ENCODE measurements at regions not wholly inside any gene's neighbourhood (a gene's known extent, or its start where the extent isn't known, plus 50 kb on each side); places are given as distances from the start of the nearest gene placed in this dataset.
A peak's percentile ranks its signal among the peaks of the same experiment; 100 is the strongest.

DNA sequence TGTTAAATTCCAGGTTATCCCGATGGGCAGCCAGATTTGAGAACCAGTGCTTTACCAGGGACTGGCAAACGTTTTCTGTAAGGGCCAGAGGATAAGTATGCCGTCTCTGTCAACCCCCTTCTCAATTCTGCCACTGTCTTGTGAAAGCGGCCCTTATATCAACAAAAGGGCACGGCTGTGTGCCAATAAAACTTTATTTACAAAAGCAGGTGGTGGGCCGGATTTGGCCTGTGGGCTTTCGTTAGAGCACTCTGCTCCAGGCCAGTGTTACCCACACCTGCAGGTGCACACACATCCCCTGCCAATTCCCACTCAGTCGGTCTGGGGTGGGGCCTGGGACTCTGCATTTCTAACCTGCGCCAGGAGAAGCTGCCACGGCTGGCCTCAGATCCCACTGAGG lies 111.2 kb downstream of the RFLNA start:
- DNase-seq, result no peak
- Histone ChIP-seq H3K9me3 (ENCODE audit: low read length) (no peaks in the 10 kb centered on the region), H3K27ac (ENCODE audit: low read depth, low read length) (no peak overlapping the region), H3K4me3 (ENCODE audit: low read length) (no peak overlapping the region), H3K27me3 (ENCODE audit: insufficient read depth, low read length, poor library complexity, severe bottlenecking) (no peaks in the 10 kb centered on the region), H3K4me1 (ENCODE audit: insufficient read depth, low read length) (no peaks in the 10 kb centered on the region), H3K36me3 (ENCODE audit: insufficient read depth, low read length) (no peaks in the 10 kb centered on the region)
- ChIA-PET CTCF (no interaction called here), POLR2A (no interaction called here)
- Mint-ChIP-seq H3K9me3 (no peaks in the 10 kb centered on the region), H3K4me1 (peaks cover 8 to 20% (median 10%) of the 10 kb centered on the region in 3 donors), H3K36me3 (peaks cover 0 to 65% (median 5%) of the 10 kb centered on the region in 3 donors), H3K27me3 (no peaks in the 10 kb centered on the region), H3K27ac (peak overlapping the region in 1 of 8 donors; percentile 27), H3K4me3 (no peak overlapping the region)

DNA sequence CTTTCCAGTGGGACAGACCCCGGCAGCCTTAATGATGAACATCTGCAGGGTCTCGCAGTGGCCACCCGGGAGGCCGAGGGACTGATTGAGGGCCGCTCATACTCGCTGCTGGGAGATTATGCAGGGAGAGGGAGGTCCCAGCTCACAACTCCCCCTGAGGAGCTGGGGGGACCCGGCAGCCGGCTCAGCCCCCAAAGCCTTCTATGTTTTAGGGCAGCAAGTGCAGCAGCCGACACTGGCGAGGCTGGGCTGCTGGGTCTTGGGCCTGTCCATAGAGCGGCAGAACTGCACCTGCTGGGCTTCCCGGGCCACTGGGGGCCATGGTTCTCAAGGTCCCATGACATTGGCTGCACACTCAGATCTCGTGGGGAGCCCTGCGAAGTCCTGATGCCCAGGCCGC lies 110.7 kb downstream of the RFLNA start:
- H3K4me1 Mint-ChIP-seq, result peaks cover 8 to 18% (median 8%) of the 10 kb centered on the region in 3 donors
- Histone ChIP-seq H3K27me3 (ENCODE audit: insufficient read depth, low read length, poor library complexity, severe bottlenecking) (no peaks in the 10 kb centered on the region), H3K4me1 (ENCODE audit: insufficient read depth, low read length) (no peaks in the 10 kb centered on the region), H3K4me3 (ENCODE audit: low read length) (no peak overlapping the region), H3K36me3 (ENCODE audit: insufficient read depth, low read length) (no peaks in the 10 kb centered on the region), H3K27ac (ENCODE audit: low read depth, low read length) (no peak overlapping the region), H3K9me3 (ENCODE audit: low read length) (no peaks in the 10 kb centered on the region)
- H3K36me3 Mint-ChIP-seq, result peaks cover 0 to 67% (median 4%) of the 10 kb centered on the region in 3 donors
- H3K9me3 Mint-ChIP-seq, result no peaks in the 10 kb centered on the region
- no peak overlapping the region for H3K27ac Mint-ChIP-seq
- H3K4me3 Mint-ChIP-seq, result no peak overlapping the region
- DNase-seq, result no peak
- ChIA-PET POLR2A (no interaction called here), CTCF (no interaction called here)
- no peaks in the 10 kb centered on the region for H3K27me3 Mint-ChIP-seq

DNA sequence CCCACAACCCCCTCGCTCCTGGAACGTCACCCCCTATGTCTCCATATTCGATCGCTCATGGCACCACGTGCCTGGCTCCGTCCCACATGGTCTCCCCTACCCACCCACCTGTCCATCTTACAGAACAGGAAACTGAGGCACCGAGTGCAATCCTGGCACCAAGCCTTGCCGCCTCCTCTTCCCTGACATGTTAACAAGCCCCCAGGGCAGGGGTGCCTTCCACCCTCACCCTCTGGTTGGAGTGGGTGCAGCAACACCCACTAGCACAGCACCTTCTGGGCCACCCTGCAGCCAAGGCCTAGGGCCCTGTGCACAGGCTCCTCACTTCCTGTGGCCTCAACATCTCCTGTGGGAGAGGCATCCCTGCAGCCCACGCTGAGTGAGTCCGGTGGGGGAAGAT lies 110.3 kb downstream of the RFLNA start:
- DNase-seq, result no peak
- Histone ChIP-seq H3K27ac (ENCODE audit: low read depth, low read length) (no peak overlapping the region), H3K9me3 (ENCODE audit: low read length) (no peaks in the 10 kb centered on the region), H3K4me3 (ENCODE audit: low read length) (no peak overlapping the region), H3K4me1 (ENCODE audit: insufficient read depth, low read length) (no peaks in the 10 kb centered on the region), H3K36me3 (ENCODE audit: insufficient read depth, low read length) (no peaks in the 10 kb centered on the region), H3K27me3 (ENCODE audit: insufficient read depth, low read length, poor library complexity, severe bottlenecking) (no peaks in the 10 kb centered on the region)
- no peaks in the 10 kb centered on the region for H3K27me3 Mint-ChIP-seq
- H3K9me3 Mint-ChIP-seq, result no peaks in the 10 kb centered on the region
- H3K4me3 Mint-ChIP-seq, result no peak overlapping the region
- peaks cover 0 to 67% (median 5%) of the 10 kb centered on the region in 3 donors for H3K36me3 Mint-ChIP-seq
- H3K4me1 Mint-ChIP-seq, result peaks cover 8 to 19% (median 9%) of the 10 kb centered on the region in 3 donors
- ChIA-PET CTCF (no interaction called here), POLR2A (no interaction called here)
- H3K27ac Mint-ChIP-seq, result no peak overlapping the region

DNA sequence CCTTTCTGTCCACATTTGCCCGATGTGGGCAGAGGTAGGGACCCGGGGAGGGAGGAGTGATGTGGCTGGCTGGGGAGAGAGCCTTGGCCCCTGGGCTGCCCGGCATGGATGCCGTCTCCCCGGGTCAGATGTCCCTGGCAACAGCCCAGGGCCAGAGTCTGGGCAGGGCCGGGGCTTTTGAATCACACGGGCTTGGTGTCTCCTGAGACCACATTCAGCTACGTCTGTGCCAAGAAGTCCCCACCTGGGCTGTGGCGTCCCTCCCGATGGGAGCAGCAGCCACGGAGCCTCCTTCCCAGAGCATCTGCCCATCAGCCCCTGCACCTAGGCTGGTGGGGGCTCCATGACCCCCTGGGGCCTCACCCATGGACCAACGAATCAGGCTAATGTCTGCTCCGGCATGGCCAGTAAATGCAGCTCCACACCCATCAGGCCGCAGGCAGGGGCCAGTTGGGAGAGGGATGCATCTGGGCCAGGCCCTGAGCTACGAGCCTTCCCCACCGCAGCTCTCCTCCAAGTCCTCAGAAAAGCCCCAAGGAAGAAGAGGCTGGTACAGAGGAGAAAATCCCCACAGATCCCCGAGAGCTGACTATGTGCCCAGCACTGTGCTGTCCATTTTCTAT lies 109.4 kb downstream of the RFLNA start:
- no peaks in the 10 kb centered on the region for H3K27me3 ChIP-seq (ENCODE audit: insufficient read depth, low read length, poor library complexity, severe bottlenecking)
- no peak overlapping the region for H3K27ac ChIP-seq (ENCODE audit: low read depth, low read length)
- Mint-ChIP-seq H3K36me3 (peaks cover 0 to 67% (median 8%) of the 10 kb centered on the region in 3 donors), H3K4me1 (peaks cover 8 to 25% (median 9%) of the 10 kb centered on the region in 3 donors), H3K27ac (peak overlapping the region in 1 of 8 donors; percentile 86), H3K4me3 (peak overlapping the region in 1 of 7 donors; percentile 18), H3K27me3 (no peaks in the 10 kb centered on the region), H3K9me3 (no peaks in the 10 kb centered on the region)
- ChIA-PET POLR2A (no interaction called here), CTCF (no interaction called here)
- H3K9me3 ChIP-seq (ENCODE audit: low read length), result no peaks in the 10 kb centered on the region
- DNase-seq, result no peak
- no peaks in the 10 kb centered on the region for H3K4me1 ChIP-seq (ENCODE audit: insufficient read depth, low read length)
- no peak overlapping the region for H3K4me3 ChIP-seq (ENCODE audit: low read length)
- H3K36me3 ChIP-seq (ENCODE audit: insufficient read depth, low read length), result peaks cover 3% of the 10 kb centered on the region

DNA sequence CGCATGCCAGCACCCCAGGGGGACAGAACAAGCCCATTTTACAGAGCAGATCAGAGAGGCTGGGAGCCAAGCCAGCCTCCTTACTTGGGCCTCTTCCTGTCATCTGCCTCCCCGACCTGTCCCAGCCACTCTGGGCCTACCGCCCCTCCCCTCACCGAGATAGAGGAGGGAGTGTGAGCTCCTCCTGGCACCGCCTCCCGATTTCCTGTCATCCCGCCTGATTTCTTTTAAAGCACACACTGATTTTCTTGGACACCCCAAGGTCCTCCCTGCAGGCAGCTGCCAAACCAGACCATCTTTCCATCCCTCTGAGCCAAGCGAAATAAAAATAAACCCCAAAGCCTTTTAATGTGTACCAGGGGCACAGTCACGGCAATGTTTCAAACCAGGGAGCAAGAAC lies 108.4 kb downstream of the RFLNA start:
- H3K27me3 Mint-ChIP-seq, result no peaks in the 10 kb centered on the region
- peaks cover 8 to 25% (median 9%) of the 10 kb centered on the region in 3 donors for H3K4me1 Mint-ChIP-seq
- no peak for DNase-seq
- H3K36me3 ChIP-seq (ENCODE audit: insufficient read depth, low read length), result peaks cover 11% of the 10 kb centered on the region
- H3K4me3 Mint-ChIP-seq, result no peak overlapping the region
- H3K4me3 ChIP-seq (ENCODE audit: low read length), result no peak overlapping the region
- H3K4me1 ChIP-seq (ENCODE audit: insufficient read depth, low read length), result no peaks in the 10 kb centered on the region
- H3K27ac ChIP-seq (ENCODE audit: low read depth, low read length), result no peak overlapping the region
- ChIA-PET CTCF (no interaction called here), POLR2A (no interaction called here)
- peaks cover 0 to 71% (median 8%) of the 10 kb centered on the region in 3 donors for H3K36me3 Mint-ChIP-seq
- peak overlapping the region in 2 of 8 donors; percentile 11 to 46 for H3K27ac Mint-ChIP-seq
- H3K9me3 Mint-ChIP-seq, result no peaks in the 10 kb centered on the region
- H3K27me3 ChIP-seq (ENCODE audit: insufficient read depth, low read length, poor library complexity, severe bottlenecking), result no peaks in the 10 kb centered on the region
- no peaks in the 10 kb centered on the region for H3K9me3 ChIP-seq (ENCODE audit: low read length)

DNA sequence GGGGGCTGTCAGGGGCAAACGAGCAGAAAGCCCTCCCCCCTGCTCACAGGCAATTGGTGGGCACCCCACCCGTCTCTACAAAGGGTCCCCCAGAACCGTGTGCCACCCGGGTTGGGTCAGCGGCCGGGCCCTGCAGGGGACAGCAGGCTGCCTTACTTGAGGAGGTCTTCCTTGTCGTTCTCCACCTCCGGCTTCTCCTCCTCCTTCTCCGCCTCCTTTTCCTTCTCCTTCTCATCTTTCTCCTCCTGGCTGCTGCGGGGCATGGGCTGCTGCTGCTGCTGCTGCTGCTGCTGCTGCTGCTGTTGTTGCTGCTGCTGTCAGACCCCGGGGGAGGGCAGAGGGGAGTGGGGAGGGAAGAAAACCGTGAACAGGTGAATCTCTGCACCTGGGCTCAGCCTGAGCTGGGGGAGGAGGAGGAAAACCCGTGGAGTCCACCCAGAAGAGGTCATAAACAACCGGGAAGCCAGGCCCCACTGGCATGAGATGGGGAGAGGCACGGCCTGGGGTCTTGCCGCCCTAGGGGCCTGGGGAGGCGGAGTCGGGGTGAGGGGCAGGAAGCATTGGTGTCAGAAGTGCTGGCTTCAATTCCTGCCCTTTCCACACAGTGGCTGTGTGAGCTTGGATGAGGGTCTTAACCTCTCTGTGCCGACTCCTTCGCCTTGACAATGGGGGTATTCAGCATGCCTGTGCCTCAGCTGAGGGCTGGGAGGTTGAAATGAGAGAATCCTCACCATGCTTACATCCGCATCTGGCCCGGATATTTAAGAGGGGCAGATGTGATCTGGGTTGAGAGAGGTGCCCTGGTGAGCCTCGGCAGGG lies 107.6 kb downstream of the RFLNA start:
- H3K4me1 ChIP-seq (ENCODE audit: insufficient read depth, low read length), result no peaks in the 10 kb centered on the region
- no peaks in the 10 kb centered on the region for H3K9me3 ChIP-seq (ENCODE audit: low read length)
- Mint-ChIP-seq H3K4me3 (no peak overlapping the region), H3K36me3 (peaks cover 0 to 74% (median 8%) of the 10 kb centered on the region in 3 donors), H3K27ac (peak overlapping the region in 3 of 8 donors; percentile 22 to 88 (median 26)), H3K9me3 (no peaks in the 10 kb centered on the region), H3K27me3 (no peaks in the 10 kb centered on the region), H3K4me1 (peaks cover 8 to 25% (median 9%) of the 10 kb centered on the region in 3 donors)
- ChIA-PET POLR2A (no interaction called here), CTCF (interaction anchor here (0.5 kb wide), 1 partner anchor 366 kb away, joined by 3 read pairs; no protein-coding TSS in a partner anchor)
- no peak for DNase-seq
- H3K4me3 ChIP-seq (ENCODE audit: low read length), result no peak overlapping the region
- H3K36me3 ChIP-seq (ENCODE audit: insufficient read depth, low read length), result peaks cover 11% of the 10 kb centered on the region
- H3K27ac ChIP-seq (ENCODE audit: low read depth, low read length), result no peak overlapping the region
- H3K27me3 ChIP-seq (ENCODE audit: insufficient read depth, low read length, poor library complexity, severe bottlenecking), result no peaks in the 10 kb centered on the region

DNA sequence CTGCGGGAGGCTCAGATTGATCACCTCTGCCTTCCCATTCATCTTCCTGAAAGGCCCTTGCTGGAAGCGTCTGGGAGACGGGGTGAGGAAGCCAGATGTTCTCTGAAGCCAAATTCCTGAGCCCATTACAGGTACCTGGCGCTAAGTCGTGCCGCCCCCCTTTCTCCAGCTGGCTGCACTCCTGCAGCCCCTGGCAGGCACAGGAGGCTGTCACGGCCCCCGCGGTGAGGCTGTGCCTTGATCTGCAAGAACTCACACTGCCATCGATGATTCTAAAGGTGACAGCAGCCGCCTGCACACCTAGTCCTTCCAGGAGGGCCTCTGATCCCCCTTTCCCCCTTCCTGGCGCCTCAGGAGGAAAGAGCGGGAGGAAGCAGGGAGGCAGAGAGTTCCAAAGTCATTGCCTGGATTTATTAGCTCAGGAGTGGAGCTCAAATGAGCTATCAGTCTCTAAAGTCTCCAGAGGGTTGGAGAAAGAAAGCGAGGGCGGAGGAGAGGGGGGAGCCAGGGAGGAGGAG lies 106.9 kb downstream of the RFLNA start:
- Histone ChIP-seq H3K4me3 (ENCODE audit: low read length) (no peak overlapping the region), H3K9me3 (ENCODE audit: low read length) (no peaks in the 10 kb centered on the region), H3K4me1 (ENCODE audit: insufficient read depth, low read length) (no peaks in the 10 kb centered on the region), H3K36me3 (ENCODE audit: insufficient read depth, low read length) (peaks cover 11% of the 10 kb centered on the region), H3K27me3 (ENCODE audit: insufficient read depth, low read length, poor library complexity, severe bottlenecking) (no peaks in the 10 kb centered on the region), H3K27ac (ENCODE audit: low read depth, low read length) (no peak overlapping the region)
- Mint-ChIP-seq H3K4me3 (no peak overlapping the region), H3K4me1 (peaks cover 7 to 20% (median 8%) of the 10 kb centered on the region in 3 donors), H3K36me3 (peaks cover 0 to 71% (median 8%) of the 10 kb centered on the region in 3 donors), H3K27ac (peak overlapping the region in 3 of 8 donors; percentile 48 to 87 (median 60)), H3K9me3 (no peaks in the 10 kb centered on the region), H3K27me3 (no peaks in the 10 kb centered on the region)
- no peak for DNase-seq
- CTCF ChIA-PET, result interaction anchor here (0.5 kb wide), 1 partner anchor 367 kb away, joined by 3 read pairs; no protein-coding TSS in a partner anchor
- POLR2A ChIA-PET, result no interaction called here

DNA sequence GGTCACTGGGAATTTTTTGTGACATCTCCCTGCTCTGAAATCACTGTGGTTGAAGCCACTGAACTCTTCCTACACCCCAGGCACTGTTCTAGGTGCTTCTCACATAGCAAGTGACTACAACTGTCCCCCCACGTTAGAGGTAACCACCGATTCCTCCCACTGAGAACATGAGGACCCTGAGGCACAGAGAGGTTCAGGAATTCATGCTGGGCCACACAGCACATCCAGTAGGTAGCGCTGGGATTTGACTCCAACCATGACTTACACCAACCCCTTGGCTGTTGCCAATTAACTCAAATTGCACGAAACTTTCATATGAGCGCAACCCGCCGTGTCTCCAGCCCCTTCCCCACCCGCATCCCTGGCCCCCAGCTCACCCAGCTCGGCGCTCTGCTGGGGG lies 105.2 kb downstream of the RFLNA start:
- Histone ChIP-seq H3K36me3 (ENCODE audit: insufficient read depth, low read length) (peaks cover 11% of the 10 kb centered on the region), H3K4me1 (ENCODE audit: insufficient read depth, low read length) (no peaks in the 10 kb centered on the region), H3K4me3 (ENCODE audit: low read length) (no peak overlapping the region), H3K9me3 (ENCODE audit: low read length) (no peaks in the 10 kb centered on the region), H3K27me3 (ENCODE audit: insufficient read depth, low read length, poor library complexity, severe bottlenecking) (no peaks in the 10 kb centered on the region), H3K27ac (ENCODE audit: low read depth, low read length) (no peak overlapping the region)
- H3K27me3 Mint-ChIP-seq, result no peaks in the 10 kb centered on the region
- H3K4me1 Mint-ChIP-seq, result peaks cover 7 to 17% (median 8%) of the 10 kb centered on the region in 3 donors
- peaks cover 0 to 80% (median 8%) of the 10 kb centered on the region in 3 donors for H3K36me3 Mint-ChIP-seq
- DNase-seq, result no peak
- ChIA-PET POLR2A (no interaction called here), CTCF (interaction anchor here (1.2 to 1.3 kb wide), 2 partner anchors 13 to 19 kb away, joined by 3 to 4 read pairs; no protein-coding TSS in a partner anchor)
- H3K9me3 Mint-ChIP-seq, result no peaks in the 10 kb centered on the region
- H3K4me3 Mint-ChIP-seq, result no peak overlapping the region
- H3K27ac Mint-ChIP-seq, result peak overlapping the region in 1 of 8 donors; percentile 55
